IMR-90 (cell line): ENCODE measurements at regions not wholly inside any gene's neighbourhood (a gene's known extent, or its start where the extent isn't known, plus 50 kb on each side); places are given as distances from the start of the nearest gene placed in this dataset.
"Not testable (repeated sequence)": the region's sequence is repeated elsewhere in the genome, so short reads cannot be mapped to it uniquely, and the experiment has no call there.

Experiments used
- ATAC-seq: fragments of 200-7000 bp; cut with Tn5 transposase; 2 replicates; pipeline ENCODE4 v1.9.1; 2020; ENCODE audit warnings: low read depth, mild to moderate bottlenecking, moderate library complexity
- BruUV-seq: library from RNA; stranded (reverse); fragments of 400-500 nt; replicated peaks from 2 replicates; lab custom pipeline; 2021; lab: Mats Ljungman, UMichigan
- CTCF ChIA-PET: fragments of 300-600 bp; formaldehyde crosslinking; extraction: SDS; loops from one replicate; lab custom pipeline; 2021; ENCODE audit warnings: antibody characterized with exemption; lab: Yijun Ruan, JAX
- POLR2A ChIA-PET: fragments of 300-600 bp; sonication (Branson Sonifier 250); formaldehyde crosslinking; loops from one replicate; lab custom pipeline; 2022; ENCODE audit warnings: antibody characterized with exemption; ENCODE audit not compliant: unreplicated experiment; lab: Charles Lee
- DNase-seq: peaks from one replicate; pipeline ENCODE4 v3.0.0; 2013
- H2AFZ ChIP-seq: replicated peaks from 2 replicates; pipeline ENCODE3; 2013; ENCODE audit warnings: low read length, mild to moderate bottlenecking; ENCODE audit not compliant: poor library complexity
- H2AK5ac ChIP-seq: 2 replicates; pipeline ENCODE4 v1.6.1; 2013; ENCODE audit warnings: low read depth, low read length, inconsistent platforms
- H2AK9ac ChIP-seq: replicated peaks from 2 replicates; pipeline ENCODE3; 2013; ENCODE audit warnings: mild to moderate bottlenecking, low read depth, low read length, moderate library complexity; ENCODE audit not compliant: poor library complexity
- H2BK120ac ChIP-seq: 2 replicates; pipeline ENCODE4 v1.6.1; 2013; ENCODE audit warnings: low read depth, low read length, inconsistent platforms
- H2BK15ac ChIP-seq: 3 replicates; pipeline ENCODE4 v1.6.1; 2013; ENCODE audit warnings: low read depth, low read length, inconsistent platforms
- H2BK20ac ChIP-seq: 2 replicates; pipeline ENCODE4 v1.6.1; 2013; ENCODE audit warnings: low read depth, mild to moderate bottlenecking, inconsistent platforms, low read length, moderate library complexity
- H2BK5ac ChIP-seq: 2 replicates; pipeline ENCODE4 v1.6.1; 2013; ENCODE audit warnings: mild to moderate bottlenecking, low read depth, low read length, inconsistent platforms; ENCODE audit not compliant: poor library complexity, severe bottlenecking
- H3K14ac ChIP-seq: replicated peaks from 2 replicates; pipeline ENCODE4 v1.6.1; 2013; ENCODE audit warnings: low read depth, low read length, inconsistent platforms
- H3K18ac ChIP-seq: 2 replicates; pipeline ENCODE4 v1.6.1; 2013; ENCODE audit warnings: low read depth, low read length, control low read depth
- H3K23ac ChIP-seq: 2 replicates; pipeline ENCODE4 v1.6.1; 2013; ENCODE audit warnings: low read depth, low read length, inconsistent platforms
- H3K27ac ChIP-seq: 2 replicates; pipeline ENCODE4 v1.5.1; 2013; ENCODE audit warnings: mild to moderate bottlenecking, control low read depth, low read length; ENCODE audit not compliant: insufficient read depth
- H3K27me3 ChIP-seq: 2 replicates; pipeline ENCODE4 v1.6.1; 2013; ENCODE audit warnings: low read length; ENCODE audit not compliant: control insufficient read depth, insufficient read depth
- H3K36me3 ChIP-seq: 2 replicates; pipeline ENCODE4 v1.6.1; 2013; ENCODE audit warnings: low read length, mixed read lengths; ENCODE audit not compliant: control insufficient read depth, insufficient read depth
- H3K4ac ChIP-seq: 2 replicates; pipeline ENCODE4 v1.6.1; 2013; ENCODE audit warnings: low read depth, low read length, inconsistent platforms
- H3K4me1 ChIP-seq: 2 replicates; pipeline ENCODE4 v1.6.1; 2013; ENCODE audit warnings: low read length, mixed read lengths; ENCODE audit not compliant: control insufficient read depth, insufficient read depth
- H3K4me2 ChIP-seq: 2 replicates; pipeline ENCODE4 v1.6.1; 2013; ENCODE audit warnings: low read depth, mild to moderate bottlenecking, control low read depth, low read length, moderate library complexity
- H3K4me3 ChIP-seq: 2 replicates; pipeline ENCODE4 v1.5.1; 2013; ENCODE audit warnings: low read depth, mild to moderate bottlenecking, control low read depth, low read length, moderate library complexity; ENCODE audit not compliant: insufficient read depth
- H3K56ac ChIP-seq: 2 replicates; pipeline ENCODE4 v1.6.1; 2013; ENCODE audit warnings: low read length, inconsistent platforms; ENCODE audit not compliant: insufficient read depth; ENCODE audit errors: extremely low read depth
- H3K79me1 ChIP-seq, 2 experiments: 2 replicates each; pipeline ENCODE4 v1.6.1; 2013; ENCODE audit warnings: low read length in 2 of 2, inconsistent platforms in 1 of 2, low read depth in 1 of 2
- H3K9ac ChIP-seq: 2 replicates; pipeline ENCODE4 v1.6.1; 2013; ENCODE audit warnings: low read depth, low read length, control low read depth
- H3K9me1 ChIP-seq: 2 replicates; pipeline ENCODE4 v1.6.1; 2013; ENCODE audit warnings: low read length, inconsistent platforms; ENCODE audit not compliant: insufficient read depth
- H3K9me3 ChIP-seq: 2 replicates; pipeline ENCODE4 v1.6.1; 2013; ENCODE audit warnings: low read length; ENCODE audit not compliant: control insufficient read depth, insufficient read depth
- H4K20me1 ChIP-seq: 2 replicates; pipeline ENCODE4 v1.6.1; 2013; ENCODE audit warnings: low read length, inconsistent platforms; ENCODE audit not compliant: insufficient read depth
- H4K5ac ChIP-seq: 2 replicates; pipeline ENCODE4 v1.6.1; 2013; ENCODE audit warnings: mild to moderate bottlenecking, low read depth, low read length, control low read depth
- H4K8ac ChIP-seq, 2 experiments: 2 replicates each; pipeline ENCODE4 v1.6.1; 2013; ENCODE audit warnings: low read depth in 2 of 2, low read length in 2 of 2, control low read depth in 1 of 2, inconsistent platforms in 1 of 2
- H4K91ac ChIP-seq: 2 replicates; pipeline ENCODE4 v1.6.1; 2013; ENCODE audit warnings: low read depth, low read length, inconsistent platforms; ENCODE audit not compliant: insufficient read depth
- WGBS, 2 experiments: methylation state at CpG; one replicate each; pipeline versions ENCODE4 v1.1.5 to v1.1.7; 2013; ENCODE audit warnings: missing lambda C conversion rate in 2 of 2; ENCODE audit not compliant: insufficient read length in 1 of 2; ENCODE audit errors: extremely low coverage in 2 of 2; 5-methylcytosine and 5-hydroxymethylcytosine counted together
- dilution Hi-C: fragments of 300-500 bp; cut with HindIII; formaldehyde crosslinking; loops from one replicate; pipeline ENCODE4 v1.14.3; 2018; ENCODE audit warnings: low sequenced_read_pairs; ENCODE audit not compliant: unreplicated experiment
- in situ Hi-C: fragments of 300-500 bp; cut with MboI; formaldehyde crosslinking; loops from 3 replicates; pipeline ENCODE4 v1.14.3; 2019; ENCODE audit warnings: low sequenced_read_pairs, inconsistent platforms, mixed read lengths
- intact Hi-C: fragments of 100-400 bp; cut with micrococcal nuclease; formaldehyde crosslinking; loops from 2 replicates; pipeline ENCODE4 v1.10.0; 2022

DNA sequence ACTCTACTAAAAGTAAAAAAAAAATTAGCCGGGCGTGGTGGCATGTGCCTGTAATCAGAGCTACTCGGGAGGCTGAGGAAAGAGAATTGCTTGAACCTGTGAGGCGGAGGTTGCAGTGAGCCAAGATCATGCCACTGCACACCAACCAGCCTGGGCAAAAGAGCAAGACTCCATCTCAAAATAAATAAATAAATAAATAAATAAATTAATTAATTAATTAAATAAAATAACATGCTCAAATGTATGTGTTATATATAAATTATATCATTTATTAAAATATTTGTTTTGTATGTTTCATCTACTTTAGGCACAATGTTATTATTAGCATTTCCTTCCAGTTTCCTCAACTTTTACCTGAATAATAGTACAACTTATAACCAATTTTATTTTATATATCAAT, 229.6 kb downstream of the ALG10 start:
- H2AK9ac ChIP-seq, in situ Hi-C loops, H3K27me3 ChIP-seq, H2BK120ac ChIP-seq, H4K20me1 ChIP-seq, H3K4ac ChIP-seq, H3K18ac ChIP-seq, POLR2A ChIA-PET, ATAC-seq, H2BK5ac ChIP-seq, H4K5ac ChIP-seq, H3K4me1 ChIP-seq, H4K91ac ChIP-seq, H3K27ac ChIP-seq, DNase-seq, H3K9me3 ChIP-seq, H2BK20ac ChIP-seq, BruUV-seq, H3K9me1 ChIP-seq, H3K14ac ChIP-seq, H3K56ac ChIP-seq, H3K9ac ChIP-seq, H2BK15ac ChIP-seq, dilution Hi-C loops, intact Hi-C loops, H3K23ac ChIP-seq, H4K8ac ChIP-seq, H3K4me3 ChIP-seq, H3K36me3 ChIP-seq, H2AK5ac ChIP-seq, H3K79me1 ChIP-seq, H2AFZ ChIP-seq, H3K4me2 ChIP-seq: not testable (repeated sequence)
- WGBS, 2 experiments = no CpG with 5 or more reads among the region's 4 CpGs
- CTCF ChIA-PET = interaction anchor here (0.6 to 0.7 kb wide), 2 partner anchors 10 to 80 kb away, joined by 5 to 7 read pairs; no protein-coding TSS in a partner anchor
